GM23338 (cell line): ENCODE measurements at regions not wholly inside any gene's neighbourhood (a gene's known extent, or its start where the extent isn't known, plus 50 kb on each side); places are given as distances from the start of the nearest gene placed in this dataset.

Experiments used
- ATAC-seq: fragments of 200-7000 bp; cut with Tn5 transposase; 3 replicates; pipeline ENCODE4 v1.9.1; 2020
- DNase-seq: peaks from one replicate; pipeline ENCODE4 v3.0.0-alpha.2; 2015; ENCODE audit warnings: low spot score
- H2AFZ ChIP-seq: fragments of 200-600 bp; sonication (generic); 2 replicates; pipeline ENCODE4 v1.8.0; 2016; ENCODE audit warnings: antibody characterized with exemption, mild to moderate bottlenecking, moderate library complexity
- H3F3A ChIP-seq: fragments of 200-600 bp; sonication (generic); replicated peaks from 2 replicates; pipeline ENCODE4 v1.8.0; 2017; ENCODE audit warnings: antibody characterized with exemption, mixed run types, low read depth
- H3K27ac ChIP-seq: fragments of 200-600 bp; sonication (generic); 2 replicates; pipeline ENCODE4 v1.6.1; 2016; ENCODE audit warnings: low read depth
- H3K27me3 ChIP-seq: fragments of 200-600 bp; sonication (generic); 2 replicates; pipeline ENCODE4 v1.8.0; 2016; ENCODE audit warnings: mild to moderate bottlenecking, mixed run types, moderate library complexity; ENCODE audit not compliant: insufficient read depth
- H3K36me3 ChIP-seq: fragments of 200-600 bp; sonication (generic); 2 replicates; pipeline ENCODE4 v1.8.0; 2016; ENCODE audit warnings: mild to moderate bottlenecking; ENCODE audit not compliant: insufficient read depth
- H3K4me1 ChIP-seq: fragments of 200-600 bp; sonication (generic); 2 replicates; pipeline ENCODE4 v1.8.0; 2016; ENCODE audit warnings: mild to moderate bottlenecking, moderate library complexity; ENCODE audit not compliant: insufficient read depth
- H3K4me2 ChIP-seq: fragments of 200-600 bp; sonication (generic); 2 replicates; pipeline ENCODE4 v1.7.1; 2017; ENCODE audit warnings: mixed run types
- H3K4me3 ChIP-seq: fragments of 200-600 bp; sonication (generic); 2 replicates; pipeline ENCODE4 v1.6.1; 2016; ENCODE audit warnings: mixed run types
- H3K79me2 ChIP-seq: fragments of 200-600 bp; sonication (generic); replicated peaks from 2 replicates; pipeline ENCODE4 v1.8.0; 2017; ENCODE audit warnings: mild to moderate bottlenecking; ENCODE audit not compliant: insufficient read depth
- H3K9me2 ChIP-seq: fragments of 200-600 bp; sonication (generic); 2 replicates; pipeline ENCODE4 v1.8.0; 2017; ENCODE audit not compliant: insufficient read depth
- H4K20me1 ChIP-seq: fragments of 200-600 bp; sonication (generic); replicated peaks from 2 replicates; pipeline ENCODE4 v1.8.0; 2017; ENCODE audit warnings: mild to moderate bottlenecking; ENCODE audit not compliant: insufficient read depth
- H3K27ac Mint-ChIP-seq: 2 replicates; pipeline ENCODE4 v1.8.0; 2020; ENCODE audit warnings: inconsistent platforms, mild to moderate bottlenecking, moderate library complexity, mixed read lengths
- H3K27me3 Mint-ChIP-seq: 3 replicates; pipeline ENCODE4 v1.8.0; 2022; ENCODE audit warnings: low read depth, mild to moderate bottlenecking, moderate library complexity, mixed read lengths, inconsistent platforms; ENCODE audit not compliant: insufficient read depth, poor library complexity
- H3K36me3 Mint-ChIP-seq: 3 replicates; pipeline ENCODE4 v1.8.0; 2021; ENCODE audit warnings: low read depth, mild to moderate bottlenecking, inconsistent platforms, moderate library complexity, mixed read lengths
- H3K4me1 Mint-ChIP-seq: 3 replicates; pipeline ENCODE4 v1.8.0; 2020; ENCODE audit warnings: mild to moderate bottlenecking, inconsistent platforms, mixed read lengths
- H3K4me3 Mint-ChIP-seq: 3 replicates; pipeline ENCODE4 v1.8.0; 2021; ENCODE audit warnings: moderate library complexity, mild to moderate bottlenecking, inconsistent platforms, mixed read lengths
- H3K9me3 Mint-ChIP-seq: 3 replicates; pipeline ENCODE4 v1.8.0; 2020; ENCODE audit warnings: moderate library complexity, mild to moderate bottlenecking, inconsistent platforms, mixed read lengths
- JUNB ChIP-seq: IDR thresholded peaks from one replicate; pipeline ENCODE4 v1.6.1; 2016; ENCODE audit warnings: antibody characterized with exemption; ENCODE audit not compliant: unreplicated experiment
- POLR2AphosphoS5 ChIP-seq: IDR thresholded peaks from 2 replicates; pipeline ENCODE4 v1.6.1; 2016; ENCODE audit warnings: antibody characterized with exemption, low read depth
- STAT1 ChIP-seq: IDR thresholded peaks from one replicate; pipeline ENCODE4 v1.6.1; 2016; ENCODE audit warnings: antibody characterized with exemption; ENCODE audit not compliant: unreplicated experiment
- ZNF114 ChIP-seq: fragments of 250-450 bp; sonication (Bioruptor Pico); IDR thresholded peaks from 2 replicates; pipeline ENCODE4 v1.5.0; 2020; ENCODE audit warnings: mild to moderate bottlenecking, moderate library complexity
- TF ChIP-seq, protein P1 (sequence below), 2 experiments: fragments of 200-600 bp in 1 of 2; sonication (generic) in 1 of 2; conservative IDR thresholded peaks; 2 replicates each; pipeline versions ENCODE4 v1.5.1 to v1.6.1; 2016 to 2017; ENCODE audit warnings: antibody characterized with exemption in 2 of 2, low read depth in 2 of 2, mild to moderate bottlenecking in 2 of 2, moderate library complexity in 1 of 2
- TF ChIP-seq, protein P2 (sequence below): IDR thresholded peaks from one replicate; pipeline ENCODE4 v1.6.1; 2018; ENCODE audit warnings: antibody characterized with exemption; ENCODE audit not compliant: unreplicated experiment
- TF ChIP-seq, protein P3 (sequence below): fragments of 250-450 bp; sonication (Bioruptor Pico); IDR thresholded peaks from 2 replicates; pipeline ENCODE4 v1.5.0; 2020; ENCODE audit warnings: mild to moderate bottlenecking, moderate library complexity

DNA sequence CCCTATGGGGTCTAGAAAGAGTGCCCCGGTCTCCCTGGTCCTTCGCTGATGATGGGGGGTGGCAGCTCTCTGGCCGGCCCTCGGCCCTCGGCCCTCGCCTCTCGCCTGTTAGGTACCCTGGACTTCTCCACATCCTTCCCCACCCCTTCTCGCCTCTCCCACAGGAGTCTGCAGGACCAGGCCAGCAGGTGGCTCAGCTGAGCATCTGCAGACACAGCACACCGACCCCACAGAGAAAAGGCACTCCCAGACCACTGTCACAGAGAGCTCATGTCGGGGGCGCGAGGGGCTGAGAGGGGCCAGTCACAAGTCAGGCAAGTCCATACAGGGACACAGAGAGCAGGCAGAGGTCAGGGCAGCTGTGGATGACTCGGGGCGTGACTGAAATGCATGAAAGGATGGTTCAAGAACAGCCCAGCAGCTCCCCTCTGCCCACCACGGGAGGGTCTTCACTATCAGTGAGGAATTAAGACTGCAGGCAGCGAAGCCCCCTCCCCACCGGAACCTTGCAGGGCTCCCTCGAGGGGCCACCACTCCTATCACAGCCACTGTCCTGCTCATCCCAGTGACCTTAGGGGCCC is 181.7 kb upstream of the NSMCE3 start:
- TF ChIP-seq POLR2AphosphoS5 (no peak), ZNF114 (no peak), STAT1 (no peak), JUNB (no peak)
- TF ChIP-seq, protein P1, sequence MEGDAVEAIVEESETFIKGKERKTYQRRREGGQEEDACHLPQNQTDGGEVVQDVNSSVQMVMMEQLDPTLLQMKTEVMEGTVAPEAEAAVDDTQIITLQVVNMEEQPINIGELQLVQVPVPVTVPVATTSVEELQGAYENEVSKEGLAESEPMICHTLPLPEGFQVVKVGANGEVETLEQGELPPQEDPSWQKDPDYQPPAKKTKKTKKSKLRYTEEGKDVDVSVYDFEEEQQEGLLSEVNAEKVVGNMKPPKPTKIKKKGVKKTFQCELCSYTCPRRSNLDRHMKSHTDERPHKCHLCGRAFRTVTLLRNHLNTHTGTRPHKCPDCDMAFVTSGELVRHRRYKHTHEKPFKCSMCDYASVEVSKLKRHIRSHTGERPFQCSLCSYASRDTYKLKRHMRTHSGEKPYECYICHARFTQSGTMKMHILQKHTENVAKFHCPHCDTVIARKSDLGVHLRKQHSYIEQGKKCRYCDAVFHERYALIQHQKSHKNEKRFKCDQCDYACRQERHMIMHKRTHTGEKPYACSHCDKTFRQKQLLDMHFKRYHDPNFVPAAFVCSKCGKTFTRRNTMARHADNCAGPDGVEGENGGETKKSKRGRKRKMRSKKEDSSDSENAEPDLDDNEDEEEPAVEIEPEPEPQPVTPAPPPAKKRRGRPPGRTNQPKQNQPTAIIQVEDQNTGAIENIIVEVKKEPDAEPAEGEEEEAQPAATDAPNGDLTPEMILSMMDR (conservative IDR thresholded peaks at IDR 0.05; ENCODE audit: low read depth in 2 of 2), result peak; percentile 55 to 81
- TF ChIP-seq, protein P2, sequence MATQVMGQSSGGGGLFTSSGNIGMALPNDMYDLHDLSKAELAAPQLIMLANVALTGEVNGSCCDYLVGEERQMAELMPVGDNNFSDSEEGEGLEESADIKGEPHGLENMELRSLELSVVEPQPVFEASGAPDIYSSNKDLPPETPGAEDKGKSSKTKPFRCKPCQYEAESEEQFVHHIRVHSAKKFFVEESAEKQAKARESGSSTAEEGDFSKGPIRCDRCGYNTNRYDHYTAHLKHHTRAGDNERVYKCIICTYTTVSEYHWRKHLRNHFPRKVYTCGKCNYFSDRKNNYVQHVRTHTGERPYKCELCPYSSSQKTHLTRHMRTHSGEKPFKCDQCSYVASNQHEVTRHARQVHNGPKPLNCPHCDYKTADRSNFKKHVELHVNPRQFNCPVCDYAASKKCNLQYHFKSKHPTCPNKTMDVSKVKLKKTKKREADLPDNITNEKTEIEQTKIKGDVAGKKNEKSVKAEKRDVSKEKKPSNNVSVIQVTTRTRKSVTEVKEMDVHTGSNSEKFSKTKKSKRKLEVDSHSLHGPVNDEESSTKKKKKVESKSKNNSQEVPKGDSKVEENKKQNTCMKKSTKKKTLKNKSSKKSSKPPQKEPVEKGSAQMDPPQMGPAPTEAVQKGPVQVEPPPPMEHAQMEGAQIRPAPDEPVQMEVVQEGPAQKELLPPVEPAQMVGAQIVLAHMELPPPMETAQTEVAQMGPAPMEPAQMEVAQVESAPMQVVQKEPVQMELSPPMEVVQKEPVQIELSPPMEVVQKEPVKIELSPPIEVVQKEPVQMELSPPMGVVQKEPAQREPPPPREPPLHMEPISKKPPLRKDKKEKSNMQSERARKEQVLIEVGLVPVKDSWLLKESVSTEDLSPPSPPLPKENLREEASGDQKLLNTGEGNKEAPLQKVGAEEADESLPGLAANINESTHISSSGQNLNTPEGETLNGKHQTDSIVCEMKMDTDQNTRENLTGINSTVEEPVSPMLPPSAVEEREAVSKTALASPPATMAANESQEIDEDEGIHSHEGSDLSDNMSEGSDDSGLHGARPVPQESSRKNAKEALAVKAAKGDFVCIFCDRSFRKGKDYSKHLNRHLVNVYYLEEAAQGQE, result peak; percentile 51
- TF ChIP-seq, protein P3, sequence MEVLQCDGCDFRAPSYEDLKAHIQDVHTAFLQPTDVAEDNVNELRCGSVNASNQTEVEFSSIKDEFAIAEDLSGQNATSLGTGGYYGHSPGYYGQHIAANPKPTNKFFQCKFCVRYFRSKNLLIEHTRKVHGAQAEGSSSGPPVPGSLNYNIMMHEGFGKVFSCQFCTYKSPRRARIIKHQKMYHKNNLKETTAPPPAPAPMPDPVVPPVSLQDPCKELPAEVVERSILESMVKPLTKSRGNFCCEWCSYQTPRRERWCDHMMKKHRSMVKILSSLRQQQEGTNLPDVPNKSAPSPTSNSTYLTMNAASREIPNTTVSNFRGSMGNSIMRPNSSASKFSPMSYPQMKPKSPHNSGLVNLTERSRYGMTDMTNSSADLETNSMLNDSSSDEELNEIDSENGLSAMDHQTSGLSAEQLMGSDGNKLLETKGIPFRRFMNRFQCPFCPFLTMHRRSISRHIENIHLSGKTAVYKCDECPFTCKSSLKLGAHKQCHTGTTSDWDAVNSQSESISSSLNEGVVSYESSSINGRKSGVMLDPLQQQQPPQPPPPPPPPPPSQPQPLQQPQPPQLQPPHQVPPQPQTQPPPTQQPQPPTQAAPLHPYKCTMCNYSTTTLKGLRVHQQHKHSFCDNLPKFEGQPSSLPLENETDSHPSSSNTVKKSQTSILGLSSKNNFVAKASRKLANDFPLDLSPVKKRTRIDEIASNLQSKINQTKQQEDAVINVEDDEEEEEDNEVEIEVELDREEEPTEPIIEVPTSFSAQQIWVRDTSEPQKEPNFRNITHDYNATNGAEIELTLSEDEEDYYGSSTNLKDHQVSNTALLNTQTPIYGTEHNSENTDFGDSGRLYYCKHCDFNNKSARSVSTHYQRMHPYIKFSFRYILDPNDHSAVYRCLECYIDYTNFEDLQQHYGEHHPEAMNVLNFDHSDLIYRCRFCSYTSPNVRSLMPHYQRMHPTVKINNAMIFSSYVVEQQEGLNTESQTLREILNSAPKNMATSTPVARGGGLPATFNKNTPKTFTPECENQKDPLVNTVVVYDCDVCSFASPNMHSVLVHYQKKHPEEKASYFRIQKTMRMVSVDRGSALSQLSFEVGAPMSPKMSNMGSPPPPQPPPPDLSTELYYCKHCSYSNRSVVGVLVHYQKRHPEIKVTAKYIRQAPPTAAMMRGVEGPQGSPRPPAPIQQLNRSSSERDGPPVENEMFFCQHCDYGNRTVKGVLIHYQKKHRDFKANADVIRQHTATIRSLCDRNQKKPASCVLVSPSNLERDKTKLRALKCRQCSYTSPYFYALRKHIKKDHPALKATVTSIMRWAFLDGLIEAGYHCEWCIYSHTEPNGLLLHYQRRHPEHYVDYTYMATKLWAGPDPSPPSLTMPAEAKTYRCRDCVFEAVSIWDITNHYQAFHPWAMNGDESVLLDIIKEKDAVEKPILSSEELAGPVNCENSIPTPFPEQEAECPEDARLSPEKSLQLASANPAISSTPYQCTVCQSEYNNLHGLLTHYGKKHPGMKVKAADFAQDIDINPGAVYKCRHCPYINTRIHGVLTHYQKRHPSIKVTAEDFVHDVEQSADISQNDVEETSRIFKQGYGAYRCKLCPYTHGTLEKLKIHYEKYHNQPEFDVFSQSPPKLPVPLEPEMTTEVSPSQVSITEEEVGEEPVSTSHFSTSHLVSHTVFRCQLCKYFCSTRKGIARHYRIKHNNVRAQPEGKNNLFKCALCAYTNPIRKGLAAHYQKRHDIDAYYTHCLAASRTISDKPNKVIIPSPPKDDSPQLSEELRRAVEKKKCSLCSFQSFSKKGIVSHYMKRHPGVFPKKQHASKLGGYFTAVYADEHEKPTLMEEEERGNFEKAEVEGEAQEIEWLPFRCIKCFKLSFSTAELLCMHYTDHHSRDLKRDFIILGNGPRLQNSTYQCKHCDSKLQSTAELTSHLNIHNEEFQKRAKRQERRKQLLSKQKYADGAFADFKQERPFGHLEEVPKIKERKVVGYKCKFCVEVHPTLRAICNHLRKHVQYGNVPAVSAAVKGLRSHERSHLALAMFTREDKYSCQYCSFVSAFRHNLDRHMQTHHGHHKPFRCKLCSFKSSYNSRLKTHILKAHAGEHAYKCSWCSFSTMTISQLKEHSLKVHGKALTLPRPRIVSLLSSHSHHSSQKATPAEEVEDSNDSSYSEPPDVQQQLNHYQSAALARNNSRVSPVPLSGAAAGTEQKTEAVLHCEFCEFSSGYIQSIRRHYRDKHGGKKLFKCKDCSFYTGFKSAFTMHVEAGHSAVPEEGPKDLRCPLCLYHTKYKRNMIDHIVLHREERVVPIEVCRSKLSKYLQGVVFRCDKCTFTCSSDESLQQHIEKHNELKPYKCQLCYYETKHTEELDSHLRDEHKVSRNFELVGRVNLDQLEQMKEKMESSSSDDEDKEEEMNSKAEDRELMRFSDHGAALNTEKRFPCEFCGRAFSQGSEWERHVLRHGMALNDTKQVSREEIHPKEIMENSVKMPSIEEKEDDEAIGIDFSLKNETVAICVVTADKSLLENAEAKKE (CRISPR knock-in tag), result no peak
- no peak overlapping the region for H3K4me2 ChIP-seq
- ATAC-seq, result peak; percentile 96
- no peak overlapping the region for H3K4me3 Mint-ChIP-seq
- H4K20me1 ChIP-seq, result no peaks in the 10 kb centered on the region
- DNase-seq, result peak; percentile 78
- H3K27me3 ChIP-seq, result no peaks in the 10 kb centered on the region
- peaks cover 6% of the 10 kb centered on the region for H3K27me3 Mint-ChIP-seq
- H2AFZ ChIP-seq, result no peak overlapping the region
- no peaks in the 10 kb centered on the region for H3K36me3 ChIP-seq
- H3K4me1 Mint-ChIP-seq, result peaks cover 22% of the 10 kb centered on the region
- H3K27ac ChIP-seq, result no peak overlapping the region
- no peak overlapping the region for H3K4me3 ChIP-seq
- peaks cover 6% of the 10 kb centered on the region; the same call in 2 of the 3 replicates for H3K9me3 Mint-ChIP-seq
- H3K79me2 ChIP-seq, result no peaks in the 10 kb centered on the region
- peaks cover 23% of the 10 kb centered on the region for H3K4me1 ChIP-seq
- peaks cover 3% of the 10 kb centered on the region; the same call in 1 of the 3 replicates for H3K36me3 Mint-ChIP-seq
- no peak overlapping the region; the same call in 1 of the 2 replicates for H3K27ac Mint-ChIP-seq
- no peaks in the 10 kb centered on the region for H3K9me2 ChIP-seq
- H3F3A ChIP-seq, result no peaks in the 10 kb centered on the region
